ENCODE measurements at regions not wholly inside any gene's neighbourhood (a gene's known extent, or its start where the extent isn't known, plus 50 kb on each side); places are given as distances from the start of the nearest gene placed in this dataset.

DNA sequence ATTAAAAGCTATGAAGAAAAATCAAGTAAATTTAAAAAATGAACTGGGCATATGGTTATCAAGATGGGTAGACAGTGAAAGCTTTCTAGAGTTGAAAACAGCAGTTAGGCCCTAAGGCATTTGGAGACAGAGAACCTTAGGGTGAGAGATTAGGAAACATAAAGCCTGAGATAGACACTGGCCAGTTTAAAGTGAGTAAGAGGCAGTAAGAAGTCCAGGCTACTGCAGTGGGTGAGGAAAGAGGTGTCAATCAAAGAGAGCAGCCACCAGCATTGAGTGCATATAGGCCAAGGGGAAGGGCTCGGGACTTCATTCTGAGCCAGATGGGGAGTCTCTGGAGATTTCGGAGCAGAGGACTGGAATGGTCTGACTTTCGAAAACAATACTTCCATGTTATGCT is 1360.5 kb upstream of the ADGRL4 start:
- TF ChIP-seq TCF12 (IDR thresholded peaks at IDR 0.05; ENCODE audit: low read depth) (no peak), TEAD4 (IDR thresholded peaks at IDR 0.05) (no peak), YY1 (IDR thresholded peaks at IDR 0.05; ENCODE audit: low read depth) (no peak), ZBTB7A (IDR thresholded peaks at IDR 0.05; ENCODE audit: low read depth) (no peak), EGR1 (IDR thresholded peaks at IDR 0.05) (no peak), CEBPB (IDR thresholded peaks at IDR 0.05) (no peak), NFIC (IDR thresholded peaks at IDR 0.05) (no peak)
- TF ChIP-seq, protein P1, sequence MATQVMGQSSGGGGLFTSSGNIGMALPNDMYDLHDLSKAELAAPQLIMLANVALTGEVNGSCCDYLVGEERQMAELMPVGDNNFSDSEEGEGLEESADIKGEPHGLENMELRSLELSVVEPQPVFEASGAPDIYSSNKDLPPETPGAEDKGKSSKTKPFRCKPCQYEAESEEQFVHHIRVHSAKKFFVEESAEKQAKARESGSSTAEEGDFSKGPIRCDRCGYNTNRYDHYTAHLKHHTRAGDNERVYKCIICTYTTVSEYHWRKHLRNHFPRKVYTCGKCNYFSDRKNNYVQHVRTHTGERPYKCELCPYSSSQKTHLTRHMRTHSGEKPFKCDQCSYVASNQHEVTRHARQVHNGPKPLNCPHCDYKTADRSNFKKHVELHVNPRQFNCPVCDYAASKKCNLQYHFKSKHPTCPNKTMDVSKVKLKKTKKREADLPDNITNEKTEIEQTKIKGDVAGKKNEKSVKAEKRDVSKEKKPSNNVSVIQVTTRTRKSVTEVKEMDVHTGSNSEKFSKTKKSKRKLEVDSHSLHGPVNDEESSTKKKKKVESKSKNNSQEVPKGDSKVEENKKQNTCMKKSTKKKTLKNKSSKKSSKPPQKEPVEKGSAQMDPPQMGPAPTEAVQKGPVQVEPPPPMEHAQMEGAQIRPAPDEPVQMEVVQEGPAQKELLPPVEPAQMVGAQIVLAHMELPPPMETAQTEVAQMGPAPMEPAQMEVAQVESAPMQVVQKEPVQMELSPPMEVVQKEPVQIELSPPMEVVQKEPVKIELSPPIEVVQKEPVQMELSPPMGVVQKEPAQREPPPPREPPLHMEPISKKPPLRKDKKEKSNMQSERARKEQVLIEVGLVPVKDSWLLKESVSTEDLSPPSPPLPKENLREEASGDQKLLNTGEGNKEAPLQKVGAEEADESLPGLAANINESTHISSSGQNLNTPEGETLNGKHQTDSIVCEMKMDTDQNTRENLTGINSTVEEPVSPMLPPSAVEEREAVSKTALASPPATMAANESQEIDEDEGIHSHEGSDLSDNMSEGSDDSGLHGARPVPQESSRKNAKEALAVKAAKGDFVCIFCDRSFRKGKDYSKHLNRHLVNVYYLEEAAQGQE (IDR thresholded peaks at IDR 0.05; ENCODE audit: low read depth): no peak

DNA sequence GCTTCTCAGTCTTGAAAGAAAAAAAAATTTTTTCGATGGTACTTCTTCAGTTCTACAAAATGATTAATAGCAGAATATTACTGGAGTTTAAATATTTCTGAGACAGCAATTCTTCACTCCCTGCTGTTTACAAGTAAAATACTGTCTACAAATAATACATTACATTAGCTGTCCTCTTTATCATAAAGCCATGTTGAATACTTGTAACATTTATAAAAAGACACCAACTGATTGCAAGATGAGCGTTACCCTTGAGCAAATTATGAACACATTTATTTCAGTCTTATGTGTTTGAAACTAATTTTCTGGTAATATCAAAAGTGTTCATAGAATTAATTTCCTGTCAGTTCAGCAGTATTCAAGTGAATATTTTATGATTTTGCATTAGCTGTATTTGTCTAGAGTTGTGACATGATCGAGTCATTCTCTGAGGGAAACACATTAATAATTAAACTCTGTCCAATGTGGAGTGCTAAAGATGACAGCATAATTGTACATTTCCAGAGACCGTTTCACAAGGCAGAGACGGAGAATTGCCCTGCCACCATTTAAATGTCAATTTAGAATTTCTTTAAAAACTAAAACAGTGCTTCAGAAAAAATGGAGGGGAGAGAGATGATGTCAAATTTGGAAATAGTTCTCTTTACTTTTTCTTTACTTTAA is 1359.0 kb upstream of the ADGRL4 start:
- TF ChIP-seq TCF12 (IDR thresholded peaks at IDR 0.05; ENCODE audit: low read depth) (no peak), TEAD4 (IDR thresholded peaks at IDR 0.05) (no peak), EGR1 (IDR thresholded peaks at IDR 0.05) (no peak), CEBPB (IDR thresholded peaks at IDR 0.05) (no peak), TAF1 (IDR thresholded peaks at IDR 0.05; ENCODE audit: low read depth) (no peak), NFIC (IDR thresholded peaks at IDR 0.05) (no peak), EP300 (IDR thresholded peaks at IDR 0.05; ENCODE audit: borderline replicate concordance) (no peak), CREB1 (IDR thresholded peaks at IDR 0.05; ENCODE audit: low read depth) (no peak), RAD21 (IDR thresholded peaks at IDR 0.05; ENCODE audit: low read depth) (no peak), ZBTB7A (IDR thresholded peaks at IDR 0.05; ENCODE audit: low read depth) (no peak), FOXM1 (IDR thresholded peaks at IDR 0.05; ENCODE audit: borderline replicate concordance, low read depth) (no peak)
- TF ChIP-seq, protein P2, sequence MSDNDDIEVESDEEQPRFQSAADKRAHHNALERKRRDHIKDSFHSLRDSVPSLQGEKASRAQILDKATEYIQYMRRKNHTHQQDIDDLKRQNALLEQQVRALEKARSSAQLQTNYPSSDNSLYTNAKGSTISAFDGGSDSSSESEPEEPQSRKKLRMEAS (IDR thresholded peaks at IDR 0.05): no peak
- TF ChIP-seq, protein P3, sequence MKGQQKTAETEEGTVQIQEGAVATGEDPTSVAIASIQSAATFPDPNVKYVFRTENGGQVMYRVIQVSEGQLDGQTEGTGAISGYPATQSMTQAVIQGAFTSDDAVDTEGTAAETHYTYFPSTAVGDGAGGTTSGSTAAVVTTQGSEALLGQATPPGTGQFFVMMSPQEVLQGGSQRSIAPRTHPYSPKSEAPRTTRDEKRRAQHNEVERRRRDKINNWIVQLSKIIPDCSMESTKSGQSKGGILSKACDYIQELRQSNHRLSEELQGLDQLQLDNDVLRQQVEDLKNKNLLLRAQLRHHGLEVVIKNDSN (IDR thresholded peaks at IDR 0.05): no peak
- TF ChIP-seq, protein P1 (IDR thresholded peaks at IDR 0.05; ENCODE audit: low read depth): no peak

DNA sequence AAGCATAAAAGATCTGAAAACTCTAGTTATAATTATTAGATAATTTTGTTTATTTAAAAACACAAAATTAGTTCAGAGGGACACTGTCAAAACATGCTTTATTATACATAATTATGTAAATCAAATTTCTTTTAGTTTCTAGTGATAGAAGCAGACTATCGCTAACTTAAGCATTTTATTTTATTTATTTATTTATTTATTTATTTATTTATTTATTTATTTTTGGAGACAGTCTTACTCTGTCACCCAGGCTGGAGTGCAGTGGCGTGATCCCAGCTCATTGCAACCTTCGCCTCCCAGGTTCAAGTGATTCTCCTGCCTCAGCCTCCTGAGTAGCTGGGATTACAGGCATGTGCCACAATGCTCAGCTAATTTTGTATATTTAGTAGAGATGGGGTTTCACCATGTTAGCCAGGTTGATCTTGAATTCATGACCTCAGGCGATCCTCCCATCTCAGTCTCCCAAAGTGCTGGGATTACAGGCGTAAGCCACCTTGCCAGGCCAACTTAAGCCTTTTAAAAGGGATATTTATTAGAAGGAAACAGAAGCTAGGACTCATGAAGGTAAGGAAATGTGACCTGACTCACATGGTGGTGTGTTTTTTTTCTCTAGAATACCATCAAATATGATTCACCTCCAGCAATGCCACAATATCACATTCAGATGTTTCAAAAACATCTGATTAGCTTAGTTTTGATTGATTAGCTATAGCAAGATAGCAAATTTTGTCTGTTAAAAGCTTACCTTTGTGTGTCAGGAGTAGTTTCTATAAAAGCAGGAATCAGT is 1357.4 kb upstream of the ADGRL4 start:
- no peak for TF ChIP-seq EP300 (IDR thresholded peaks at IDR 0.05; ENCODE audit: borderline replicate concordance)
- no peak for TF ChIP-seq NFIC (IDR thresholded peaks at IDR 0.05)
- TF ChIP-seq, protein P2 (IDR thresholded peaks at IDR 0.05): no peak
- no peak for TF ChIP-seq FOXM1 (IDR thresholded peaks at IDR 0.05; ENCODE audit: borderline replicate concordance, low read depth)
- TF ChIP-seq, protein P1 (IDR thresholded peaks at IDR 0.05; ENCODE audit: low read depth): no peak
- no peak for TF ChIP-seq EGR1 (IDR thresholded peaks at IDR 0.05)
- no peak for TF ChIP-seq RAD21 (IDR thresholded peaks at IDR 0.05; ENCODE audit: low read depth)
- no peak for TF ChIP-seq TAF1 (IDR thresholded peaks at IDR 0.05; ENCODE audit: low read depth)
- TF ChIP-seq, protein P3 (IDR thresholded peaks at IDR 0.05): no peak
- no peak for TF ChIP-seq TCF12 (IDR thresholded peaks at IDR 0.05; ENCODE audit: low read depth)
- no peak for TF ChIP-seq CREB1 (IDR thresholded peaks at IDR 0.05; ENCODE audit: low read depth)
- no peak for TF ChIP-seq CEBPB (IDR thresholded peaks at IDR 0.05)
- TF ChIP-seq TEAD4 (IDR thresholded peaks at IDR 0.05): no peak
- no peak for TF ChIP-seq YY1 (IDR thresholded peaks at IDR 0.05; ENCODE audit: low read depth)

DNA sequence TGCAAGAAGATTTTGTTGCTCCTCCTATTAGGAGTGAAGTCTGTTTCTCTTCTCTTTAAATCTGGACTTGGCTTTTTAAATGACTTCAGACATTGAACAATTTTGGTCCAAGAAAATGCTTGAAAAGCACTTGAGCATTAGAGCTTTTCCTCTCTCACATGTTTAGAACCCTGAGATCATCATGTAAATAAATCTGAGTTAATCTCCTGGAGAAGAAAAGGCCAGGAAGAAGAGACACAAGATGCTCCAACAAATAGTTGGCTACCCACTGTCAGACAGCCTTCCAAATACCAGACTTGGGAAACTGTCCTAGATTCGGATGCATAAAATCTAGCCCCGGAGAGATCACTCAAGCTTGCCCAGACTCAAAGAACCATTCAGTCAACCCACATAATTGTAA is 1353.1 kb upstream of the ADGRL4 start:
- no peak for TF ChIP-seq CEBPB (IDR thresholded peaks at IDR 0.05)
- TF ChIP-seq, protein P3 (IDR thresholded peaks at IDR 0.05): no peak
- TF ChIP-seq TCF12 (IDR thresholded peaks at IDR 0.05; ENCODE audit: low read depth): no peak
